ENCODE measurements at regions not wholly inside any gene's neighbourhood (a gene's known extent, or its start where the extent isn't known, plus 50 kb on each side); places are given as distances from the start of the nearest gene placed in this dataset.

DNA sequence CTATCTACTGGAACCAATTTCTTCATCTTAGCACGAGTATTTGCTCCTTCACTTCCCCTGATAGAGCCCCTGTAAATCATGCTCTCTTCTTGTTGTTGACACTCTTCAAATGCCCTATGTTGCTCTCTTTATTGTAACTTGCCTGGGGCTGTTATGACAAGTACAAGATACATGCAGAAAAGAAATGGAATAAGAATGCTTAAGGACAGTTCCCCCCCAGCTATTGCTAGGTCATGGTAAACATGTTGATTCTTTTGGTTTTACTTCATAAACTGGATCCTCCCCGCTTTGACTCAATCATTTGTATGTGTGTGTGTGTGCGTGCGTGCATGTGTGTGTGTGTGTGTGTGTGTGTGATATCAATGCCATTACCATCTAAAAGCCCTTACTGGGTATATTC lies 368.5 kb upstream of the CNTNAP5 start:
- TF ChIP-seq, protein P1, sequence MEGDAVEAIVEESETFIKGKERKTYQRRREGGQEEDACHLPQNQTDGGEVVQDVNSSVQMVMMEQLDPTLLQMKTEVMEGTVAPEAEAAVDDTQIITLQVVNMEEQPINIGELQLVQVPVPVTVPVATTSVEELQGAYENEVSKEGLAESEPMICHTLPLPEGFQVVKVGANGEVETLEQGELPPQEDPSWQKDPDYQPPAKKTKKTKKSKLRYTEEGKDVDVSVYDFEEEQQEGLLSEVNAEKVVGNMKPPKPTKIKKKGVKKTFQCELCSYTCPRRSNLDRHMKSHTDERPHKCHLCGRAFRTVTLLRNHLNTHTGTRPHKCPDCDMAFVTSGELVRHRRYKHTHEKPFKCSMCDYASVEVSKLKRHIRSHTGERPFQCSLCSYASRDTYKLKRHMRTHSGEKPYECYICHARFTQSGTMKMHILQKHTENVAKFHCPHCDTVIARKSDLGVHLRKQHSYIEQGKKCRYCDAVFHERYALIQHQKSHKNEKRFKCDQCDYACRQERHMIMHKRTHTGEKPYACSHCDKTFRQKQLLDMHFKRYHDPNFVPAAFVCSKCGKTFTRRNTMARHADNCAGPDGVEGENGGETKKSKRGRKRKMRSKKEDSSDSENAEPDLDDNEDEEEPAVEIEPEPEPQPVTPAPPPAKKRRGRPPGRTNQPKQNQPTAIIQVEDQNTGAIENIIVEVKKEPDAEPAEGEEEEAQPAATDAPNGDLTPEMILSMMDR (conservative IDR thresholded peaks at IDR 0.05 in 1 of 2, IDR thresholded peaks at IDR 0.05 in 1 of 2; ENCODE audit: extremely low read depth in 1 of 2, insufficient read depth in 1 of 2, low read depth in 1 of 2, low read length in 2 of 2) = no peak
- no peak for TF ChIP-seq EZH2 (IDR thresholded peaks at IDR 0.05; ENCODE audit: borderline replicate concordance, low read length)
